Neural crest cell (in vitro differentiated cells): ENCODE measurements at regions not wholly inside any gene's neighbourhood (a gene's known extent, or its start where the extent isn't known, plus 50 kb on each side); places are given as distances from the start of the nearest gene placed in this dataset.

Source experiments
- DNase-seq: peaks from one replicate; pipeline ENCODE4 v3.0.0; 2021; ENCODE audit warnings: low read depth, mixed read lengths, low spot score
- H3K27ac Mint-ChIP-seq: one replicate; pipeline ENCODE4 v1.8.0; 2021; ENCODE audit warnings: mild to moderate bottlenecking, mixed read lengths; ENCODE audit not compliant: unreplicated experiment
- H3K27me3 Mint-ChIP-seq: 2 replicates; pipeline ENCODE4 v1.8.0; 2021; ENCODE audit warnings: low read depth, mild to moderate bottlenecking, mixed read lengths
- H3K36me3 Mint-ChIP-seq: 2 replicates; pipeline ENCODE4 v1.8.0; 2021; ENCODE audit warnings: low read depth, mild to moderate bottlenecking, mixed read lengths
- H3K4me1 Mint-ChIP-seq: 2 replicates; pipeline ENCODE4 v1.8.0; 2021; ENCODE audit warnings: mixed read lengths
- H3K4me3 Mint-ChIP-seq: one replicate; pipeline ENCODE4 v1.8.0; 2021; ENCODE audit warnings: mild to moderate bottlenecking, mixed read lengths
- H3K9me3 Mint-ChIP-seq: 2 replicates; pipeline ENCODE4 v1.8.0; 2021; ENCODE audit warnings: mixed read lengths
- CTCF ChIP-seq: fragments of 200-600 bp; sonication (generic); conservative IDR thresholded peaks from 2 replicates; pipeline ENCODE4 v1.5.0; 2021; ENCODE audit warnings: antibody characterized with exemption, mild to moderate bottlenecking

DNA sequence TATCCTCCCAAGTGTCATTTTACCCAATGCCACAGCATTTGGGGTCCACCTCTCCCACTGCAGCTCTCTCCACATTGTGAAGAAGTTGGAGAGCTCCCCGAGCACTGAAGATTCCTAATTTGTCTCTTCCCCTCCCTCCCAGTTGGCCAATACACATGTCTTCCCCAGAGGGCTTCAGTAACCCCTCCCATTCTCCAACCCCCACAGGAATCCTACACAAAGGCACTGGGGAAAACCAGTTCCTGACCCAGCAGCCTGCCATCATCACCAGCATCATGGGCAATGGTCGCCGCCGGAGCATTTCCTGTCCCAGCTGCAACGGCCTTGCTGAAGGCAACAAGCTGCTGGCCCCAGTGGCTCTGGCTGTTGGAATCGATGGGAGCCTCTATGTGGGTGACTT lies 87.3 kb upstream of the WWC1 start:
- Mint-ChIP-seq H3K9me3 (no peaks in the 10 kb centered on the region), H3K36me3 (peaks cover 6% of the 10 kb centered on the region), H3K27ac (no peak overlapping the region), H3K27me3 (no peaks in the 10 kb centered on the region), H3K4me3 (no peak overlapping the region), H3K4me1 (peaks cover 11% of the 10 kb centered on the region)
- DNase-seq: no peak
- TF ChIP-seq CTCF: no peak

DNA sequence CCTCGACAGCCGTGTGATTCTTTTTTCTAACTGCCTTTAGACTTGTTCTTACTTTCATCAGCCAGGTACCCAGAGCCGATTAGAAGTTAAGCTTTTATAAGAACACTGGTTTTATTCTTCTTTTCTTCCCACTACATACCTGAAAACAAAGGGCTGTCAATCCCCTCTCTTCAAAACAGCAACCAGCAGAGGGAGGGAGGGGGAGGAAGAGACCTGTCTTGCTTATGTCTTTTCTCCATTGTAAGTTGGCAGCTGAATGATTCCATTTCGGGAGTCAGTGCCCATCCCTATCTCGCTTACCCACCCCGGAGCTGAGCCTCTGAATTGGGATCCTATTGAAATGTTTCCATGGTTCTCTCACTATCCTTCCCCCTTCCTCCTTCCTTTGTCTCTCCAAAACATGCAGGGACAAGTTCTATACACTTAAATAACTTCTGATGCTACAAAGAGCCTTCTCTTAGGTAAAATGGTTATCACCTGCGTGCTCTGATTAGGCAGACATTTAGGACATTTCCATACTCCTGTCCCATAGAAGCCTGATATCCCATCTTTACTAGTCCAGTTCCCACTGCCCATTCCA lies 83.9 kb upstream of the WWC1 start:
- no peak for TF ChIP-seq CTCF
- Mint-ChIP-seq H3K4me1 (peaks cover 21% of the 10 kb centered on the region), H3K9me3 (no peaks in the 10 kb centered on the region), H3K27me3 (no peaks in the 10 kb centered on the region), H3K36me3 (peaks cover 6% of the 10 kb centered on the region), H3K27ac (no peak overlapping the region), H3K4me3 (no peak overlapping the region)
- no peak for DNase-seq

- Mint-ChIP-seq H3K27ac (no peak overlapping the region), H3K36me3 (peaks cover 6% of the 10 kb centered on the region), H3K27me3 (no peaks in the 10 kb centered on the region), H3K4me3 (no peak overlapping the region), H3K9me3 (no peaks in the 10 kb centered on the region), H3K4me1 (peaks cover 21% of the 10 kb centered on the region)
- TF ChIP-seq CTCF: no peak
- DNase-seq: no peak
Observed at GRCh38 chr5:168209244-168209995, 82.0 kb upstream of the WWC1 start.

DNA sequence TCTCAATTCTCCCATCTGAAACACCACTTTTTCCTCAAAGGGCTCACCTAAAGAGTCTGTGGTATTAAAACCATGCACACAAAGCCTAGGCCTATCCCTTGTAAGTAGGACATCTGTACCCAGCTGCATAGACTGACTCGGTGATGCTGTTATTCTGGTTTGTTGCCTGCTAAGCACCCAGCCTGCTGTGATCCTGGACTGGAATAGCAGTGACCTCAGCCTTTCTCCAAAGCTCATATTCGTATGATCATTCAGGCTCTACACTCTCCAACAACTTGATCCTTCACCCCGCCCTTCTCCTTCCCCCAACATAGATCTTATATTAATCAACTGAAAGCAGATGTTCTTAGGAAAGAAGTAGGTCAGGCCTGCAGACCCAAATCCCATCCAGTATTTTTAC lies 81.4 kb upstream of the WWC1 start:
- peaks cover 6% of the 10 kb centered on the region for H3K36me3 Mint-ChIP-seq
- DNase-seq: no peak
- no peaks in the 10 kb centered on the region for H3K9me3 Mint-ChIP-seq
- H3K4me1 Mint-ChIP-seq: peaks cover 21% of the 10 kb centered on the region
- no peak for TF ChIP-seq CTCF
- no peak overlapping the region for H3K4me3 Mint-ChIP-seq
- no peak overlapping the region for H3K27ac Mint-ChIP-seq
- no peaks in the 10 kb centered on the region for H3K27me3 Mint-ChIP-seq

- Mint-ChIP-seq H3K36me3 (no peaks in the 10 kb centered on the region), H3K27me3 (no peaks in the 10 kb centered on the region), H3K27ac (no peak overlapping the region), H3K4me3 (no peak overlapping the region), H3K4me1 (peaks cover 25% of the 10 kb centered on the region), H3K9me3 (no peaks in the 10 kb centered on the region)
- TF ChIP-seq CTCF: no peak
- DNase-seq: no peak
Observed at GRCh38 chr5:168211245-168211644, 80.2 kb upstream of the WWC1 start.
